ENCODE measurements at regions not wholly inside any gene's neighbourhood (a gene's known extent, or its start where the extent isn't known, plus 50 kb on each side); places are given as distances from the start of the nearest gene placed in this dataset.

- Histone ChIP-seq H3K79me2 (ENCODE audit: control insufficient read depth, insufficient read depth, low read length) (no peaks in the 10 kb centered on the region), H3K9ac (ENCODE audit: control insufficient read depth, insufficient read depth, low read length) (no peak overlapping the region), H3K36me3 (ENCODE audit: control insufficient read depth in 2 of 2, insufficient read depth in 2 of 2, low read length in 1 of 2) (no peaks in the 10 kb centered on the region), H3K27me3 (replicated peaks in 1 of 2; ENCODE audit: control insufficient read depth in 2 of 2, insufficient read depth in 2 of 2, low read length in 1 of 2) (no peaks in the 10 kb centered on the region), H3K4me2 (ENCODE audit: control insufficient read depth, insufficient read depth) (no peak overlapping the region), H2AFZ (ENCODE audit: control insufficient read depth, low read depth, low read length) (no peak overlapping the region), H4K20me1 (ENCODE audit: control insufficient read depth, insufficient read depth) (no peaks in the 10 kb centered on the region), H3K9me3 (replicated peaks; ENCODE audit: control insufficient read depth, insufficient read depth, low read length) (no peaks in the 10 kb centered on the region), H3K27ac (ENCODE audit: control insufficient read depth, insufficient read depth) (no peak overlapping the region), H3K4me1 (ENCODE audit: control insufficient read depth, insufficient read depth, low read length) (no peaks in the 10 kb centered on the region), H3K4me3 (no peak overlapping the region)
- intact Hi-C loops (cut with micrococcal nuclease; ENCODE audit: unreplicated experiment) (no loop called here), in situ Hi-C loops (cut with MboI) (no loop called here)
- TF ChIP-seq MAX (IDR thresholded peaks at IDR 0.05; ENCODE audit: low read depth, low read length) = no peak
- no peak for TF ChIP-seq CHD1 (IDR thresholded peaks at IDR 0.05; ENCODE audit: low read depth, low read length)
- no peak for TF ChIP-seq IKZF1 (conservative IDR thresholded peaks at IDR 0.05)
- no peak for TF ChIP-seq ZBTB40 (IDR thresholded peaks at IDR 0.05; ENCODE audit: borderline replicate concordance)
- TF ChIP-seq, protein P1, sequence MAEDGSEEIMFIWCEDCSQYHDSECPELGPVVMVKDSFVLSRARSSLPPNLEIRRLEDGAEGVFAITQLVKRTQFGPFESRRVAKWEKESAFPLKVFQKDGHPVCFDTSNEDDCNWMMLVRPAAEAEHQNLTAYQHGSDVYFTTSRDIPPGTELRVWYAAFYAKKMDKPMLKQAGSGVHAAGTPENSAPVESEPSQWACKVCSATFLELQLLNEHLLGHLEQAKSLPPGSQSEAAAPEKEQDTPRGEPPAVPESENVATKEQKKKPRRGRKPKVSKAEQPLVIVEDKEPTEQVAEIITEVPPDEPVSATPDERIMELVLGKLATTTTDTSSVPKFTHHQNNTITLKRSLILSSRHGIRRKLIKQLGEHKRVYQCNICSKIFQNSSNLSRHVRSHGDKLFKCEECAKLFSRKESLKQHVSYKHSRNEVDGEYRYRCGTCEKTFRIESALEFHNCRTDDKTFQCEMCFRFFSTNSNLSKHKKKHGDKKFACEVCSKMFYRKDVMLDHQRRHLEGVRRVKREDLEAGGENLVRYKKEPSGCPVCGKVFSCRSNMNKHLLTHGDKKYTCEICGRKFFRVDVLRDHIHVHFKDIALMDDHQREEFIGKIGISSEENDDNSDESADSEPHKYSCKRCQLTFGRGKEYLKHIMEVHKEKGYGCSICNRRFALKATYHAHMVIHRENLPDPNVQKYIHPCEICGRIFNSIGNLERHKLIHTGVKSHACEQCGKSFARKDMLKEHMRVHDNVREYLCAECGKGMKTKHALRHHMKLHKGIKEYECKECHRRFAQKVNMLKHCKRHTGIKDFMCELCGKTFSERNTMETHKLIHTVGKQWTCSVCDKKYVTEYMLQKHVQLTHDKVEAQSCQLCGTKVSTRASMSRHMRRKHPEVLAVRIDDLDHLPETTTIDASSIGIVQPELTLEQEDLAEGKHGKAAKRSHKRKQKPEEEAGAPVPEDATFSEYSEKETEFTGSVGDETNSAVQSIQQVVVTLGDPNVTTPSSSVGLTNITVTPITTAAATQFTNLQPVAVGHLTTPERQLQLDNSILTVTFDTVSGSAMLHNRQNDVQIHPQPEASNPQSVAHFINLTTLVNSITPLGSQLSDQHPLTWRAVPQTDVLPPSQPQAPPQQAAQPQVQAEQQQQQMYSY (CRISPR knock-in tag; IDR thresholded peaks at IDR 0.05) = no peak
- no peak for TF ChIP-seq ZNF207 (IDR thresholded peaks at IDR 0.05; ENCODE audit: borderline replicate concordance)
- TF ChIP-seq POLR2AphosphoS5 (IDR thresholded peaks at IDR 0.05; ENCODE audit: low read length) = no peak
- no peak for TF ChIP-seq FOXK2 (IDR thresholded peaks at IDR 0.05)
- TF ChIP-seq BMI1 (IDR thresholded peaks at IDR 0.05; ENCODE audit: borderline replicate concordance) = no peak
- TF ChIP-seq YBX1 (IDR thresholded peaks at IDR 0.05) = no peak
- no peak for TF ChIP-seq RBBP5 (conservative IDR thresholded peaks at IDR 0.05)
- TF ChIP-seq NBN (IDR thresholded peaks at IDR 0.05) = no peak
- no peak for TF ChIP-seq POU2F2 (IDR thresholded peaks at IDR 0.05; ENCODE audit: borderline replicate concordance, low read depth, low read length)
- no peak for TF ChIP-seq SMARCA5 (IDR thresholded peaks at IDR 0.05)
- TF ChIP-seq ATF7 (IDR thresholded peaks at IDR 0.05; ENCODE audit: low read depth) = no peak
- no peak for TF ChIP-seq BCL11A (IDR thresholded peaks at IDR 0.05; ENCODE audit: low read depth, low read length)
- no peak for TF ChIP-seq SP1 (IDR thresholded peaks at IDR 0.05; ENCODE audit: low read depth, low read length)
- TF ChIP-seq NFYA (IDR thresholded peaks at IDR 0.05; ENCODE audit: borderline replicate concordance, low read depth, low read length) = no peak
- TF ChIP-seq CEBPB (IDR thresholded peaks at IDR 0.05; ENCODE audit: borderline replicate concordance in 1 of 2, low read depth in 2 of 2, low read length in 2 of 2) = no peak
- TF ChIP-seq TCF7 (IDR thresholded peaks at IDR 0.05; ENCODE audit: borderline replicate concordance) = no peak
- no peak for ATAC-seq
- no TSS peak for BruUV-seq (replicated peaks)
- no peak for DNase-seq (ENCODE audit: low read depth, low spot score)
- CTCF ChIA-PET = interaction anchor here (0.8 to 0.9 kb wide), 2 partner anchors 15 to 238 kb away, joined by 3 to 5 read pairs; no protein-coding TSS in a partner anchor
- RAD21 ChIA-PET (ENCODE audit: unreplicated experiment) = no interaction called here
- POLR2A ChIA-PET = interaction anchor here (0.5 kb wide), 1 partner anchor 42 kb away, joined by 4 read pairs; no protein-coding TSS in a partner anchor
- FAIRE-seq = no peak
- WGBS (ENCODE audit: insufficient coverage, insufficient replicate concordance, low lambda C conversion rate, missing lambda C conversion rate) = 10% methylated on average over 3 of the region's 3 CpGs
- SMC1A ChIA-PET (ENCODE audit: uncharacterized antibody, unreplicated experiment) = interaction anchor here (1.0 to 2.2 kb wide), 3 partner anchors 8 to 34 kb away, joined by 3 to 5 read pairs (median 5); no protein-coding TSS in a partner anchor
These were observed 493.3 kb downstream of the FAT4 start for GRCh38 chr4:125808022-125808421.
